A549 (cell line): ENCODE measurements at regions not wholly inside any gene's neighbourhood (a gene's known extent, or its start where the extent isn't known, plus 50 kb on each side); places are given as distances from the start of the nearest gene placed in this dataset.

ENCODE experiments used
- ATAC-seq, 2 experiments: fragments of 200-7000 bp in 1 of 2; fragments of >200 bp in 1 of 2; cut with Nextera tagmentation in 1 of 2; cut with Tn5 transposase in 1 of 2; 3 replicates each; pipeline versions ENCODE4 v1.8.0 to v1.9.1; 2018 to 2020; ENCODE audit warnings: mild to moderate bottlenecking in 1 of 2, moderate library complexity in 1 of 2
- CTCF ChIA-PET: fragments of 300-600 bp; sonication (Branson Sonifier 250); formaldehyde crosslinking; extraction: SDS; loops from one replicate; lab custom pipeline; 2021; ENCODE audit warnings: antibody characterized with exemption, inconsistent platforms; lab: Yijun Ruan, JAX
- POLR2A ChIA-PET: fragments of 350-600 bp; formaldehyde crosslinking; extraction: SDS; loops from one replicate; lab custom pipeline; 2021; ENCODE audit warnings: antibody characterized with exemption, inconsistent platforms; lab: Yijun Ruan, JAX
- DNase-seq, 2 experiments: peaks; one replicate each; pipeline versions ENCODE4 v3.0.0 to v3.0.0-alpha.2; 2011 to 2016; ENCODE audit warnings: low read depth in 1 of 2, low spot score in 1 of 2
- FAIRE-seq: peaks from 2 replicates; lab custom pipeline; 2011; peaks lifted over from hg19 to GRCh38; lab: Jason Lieb, UNC
- H3K27ac ChIP-seq, 2 experiments: fragments of >200 bp; sonication (Bioruptor Twin); formaldehyde crosslinking; 3 replicates each; pipeline ENCODE4 v1.5.1; 2016 to 2017
- H3K4me1 ChIP-seq: fragments of >200 bp; sonication (Bioruptor Twin); formaldehyde crosslinking; 3 replicates; pipeline ENCODE4 v1.6.1; 2016
- H3K4me2 ChIP-seq: fragments of >200 bp; sonication (Bioruptor Twin); formaldehyde crosslinking; 3 replicates; pipeline ENCODE4 v1.6.1; 2016
- H3K4me3 ChIP-seq: fragments of >200 bp; sonication (Bioruptor Twin); formaldehyde crosslinking; 3 replicates; pipeline ENCODE4 v1.5.1; 2016
- H3K9me3 ChIP-seq: fragments of >200 bp; sonication (Bioruptor Twin); formaldehyde crosslinking; 3 replicates; pipeline ENCODE4 v1.6.1; 2016
- BHLHE40 ChIP-seq: IDR thresholded peaks from 2 replicates; pipeline ENCODE4 v1.6.1; 2012; ENCODE audit warnings: low read depth, low read length, inconsistent platforms
- CBX2 ChIP-seq: fragments of 200-600 bp; sonication (generic); IDR thresholded peaks from 2 replicates; pipeline ENCODE4 v1.6.1; 2016; ENCODE audit warnings: low read depth, mild to moderate bottlenecking, borderline replicate concordance
- CBX8 ChIP-seq: fragments of 200-600 bp; sonication (generic); IDR thresholded peaks from 2 replicates; pipeline ENCODE4 v1.6.1; 2016
- CEBPB ChIP-seq, 2 experiments: fragments of >200 bp in 1 of 2; sonication (Bioruptor Twin) in 1 of 2; formaldehyde crosslinking in 1 of 2; IDR thresholded peaks; 2 replicates each; pipeline ENCODE4 v1.6.1; 2012 to 2016
- ELK1 ChIP-seq: fragments of 150-350 bp; IDR thresholded peaks from 2 replicates; pipeline ENCODE4 v1.6.1; 2014; ENCODE audit warnings: low read depth, mild to moderate bottlenecking, low read length
- EP300 ChIP-seq, 2 experiments: fragments of >200 bp; sonication (Bioruptor Twin); formaldehyde crosslinking; IDR thresholded peaks; 2 replicates in 1 of 2; 3 replicates in 1 of 2; pipeline ENCODE4 v1.6.1; 2016 to 2017
- GATA3 ChIP-seq: IDR thresholded peaks from 2 replicates; pipeline ENCODE4 v1.6.1; 2012; ENCODE audit warnings: borderline replicate concordance
- HMGXB4 ChIP-seq: fragments of 250-450 bp; sonication (Bioruptor Pico); IDR thresholded peaks from 2 replicates; pipeline ENCODE4 v1.5.0; 2021; ENCODE audit warnings: mild to moderate bottlenecking, moderate library complexity, borderline replicate concordance
- JUN ChIP-seq, 2 experiments: fragments of >200 bp; sonication (Bioruptor Twin); formaldehyde crosslinking; IDR thresholded peaks; 2 replicates in 1 of 2; 3 replicates in 1 of 2; pipeline ENCODE4 v1.6.1; 2016 to 2017
- MAFK ChIP-seq: fragments of 450-650 bp; IDR thresholded peaks from 2 replicates; pipeline ENCODE4 v1.6.1; 2014; ENCODE audit not compliant: partially characterized antibody
- MAX ChIP-seq: IDR thresholded peaks from 2 replicates; pipeline ENCODE4 v1.6.1; 2012
- MAZ ChIP-seq: fragments of 150-350 bp; IDR thresholded peaks from 2 replicates; pipeline ENCODE4 v1.6.1; 2014; ENCODE audit warnings: antibody characterized with exemption, low read depth, low read length, borderline replicate concordance
- MYC ChIP-seq: IDR thresholded peaks from 2 replicates; pipeline ENCODE4 v1.6.1; 2012; ENCODE audit warnings: mild to moderate bottlenecking, inconsistent platforms, low read length, improper control_type of control experiment, borderline replicate concordance
- POLR2AphosphoS2 ChIP-seq: conservative IDR thresholded peaks from 2 replicates; pipeline ENCODE4 v1.6.1; 2012; ENCODE audit warnings: low read length, improper control_type of control experiment, inconsistent platforms
- RFX5 ChIP-seq: fragments of 450-650 bp; IDR thresholded peaks from 2 replicates; pipeline ENCODE4 v1.7.1; 2014; ENCODE audit warnings: antibody characterized with exemption, mild to moderate bottlenecking, moderate library complexity
- SMC3 ChIP-seq: fragments of >200 bp; sonication (Bioruptor Twin); formaldehyde crosslinking; IDR thresholded peaks from 3 replicates; pipeline ENCODE4 v1.6.1; 2018; ENCODE audit warnings: inconsistent platforms
- TFCP2L1 ChIP-seq: fragments of 250-450 bp; sonication (Bioruptor Pico); IDR thresholded peaks from 2 replicates; pipeline ENCODE4 v1.5.0; 2021; ENCODE audit warnings: mild to moderate bottlenecking
- TP53 ChIP-seq: fragments of 250-450 bp; sonication (Bioruptor Pico); IDR thresholded peaks from 2 replicates; pipeline ENCODE4 v1.5.0; 2021; ENCODE audit warnings: mild to moderate bottlenecking, moderate library complexity
- ZFP36 ChIP-seq: fragments of 450-650 bp; IDR thresholded peaks from 2 replicates; pipeline ENCODE4 v1.6.1; 2014; ENCODE audit warnings: borderline replicate concordance; ENCODE audit not compliant: partially characterized antibody
- ZNF302 ChIP-seq: fragments of 250-450 bp; sonication (Bioruptor Pico); IDR thresholded peaks from 2 replicates; pipeline ENCODE4 v1.9.0; 2021; ENCODE audit warnings: inconsistent platforms, mild to moderate bottlenecking, moderate library complexity
- ZSCAN20 ChIP-seq: fragments of 250-450 bp; sonication (Bioruptor Pico); IDR thresholded peaks from 2 replicates; pipeline ENCODE4 v1.8.0; 2022; ENCODE audit warnings: mild to moderate bottlenecking, moderate library complexity
- WGBS: methylation state at CpG from one replicate; pipeline ENCODE4 v1.1.6; 2017; ENCODE audit errors: missing lambda C conversion rate; 5-methylcytosine and 5-hydroxymethylcytosine counted together
- TF ChIP-seq, protein P1 (sequence below): IDR thresholded peaks from 2 replicates; pipeline ENCODE4 v1.6.1; 2012; ENCODE audit warnings: low read depth, borderline replicate concordance
- TF ChIP-seq, protein P2 (sequence below): fragments of >200 bp; sonication (Bioruptor Twin); formaldehyde crosslinking; IDR thresholded peaks from 2 replicates; pipeline ENCODE4 v1.6.1; 2016

DNA sequence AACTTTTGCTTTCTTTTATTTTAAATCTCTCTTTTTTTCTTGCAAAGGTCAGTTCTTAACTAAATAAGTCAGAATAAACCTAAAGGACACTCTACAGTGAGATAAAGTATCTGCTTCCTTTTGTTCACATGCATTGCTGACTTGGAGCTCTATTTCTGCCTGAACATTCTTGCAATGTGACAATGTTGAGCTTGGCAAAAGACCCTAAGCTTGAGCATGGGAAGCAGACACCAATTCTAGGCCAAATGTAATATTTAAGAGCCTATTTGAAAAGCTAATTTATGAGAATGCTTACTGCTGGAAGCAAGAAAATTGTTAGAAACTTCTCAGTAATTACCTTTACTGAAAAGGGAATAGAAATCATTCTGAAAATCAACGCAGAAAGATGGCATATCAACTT lies 556.2 kb downstream of the CBLN4 start:
- POLR2A ChIA-PET = no interaction called here
- CTCF ChIA-PET = no interaction called here
- Histone ChIP-seq H3K4me2 (no peak overlapping the region), H3K4me1 (no peaks in the 10 kb centered on the region), H3K27ac (no peak overlapping the region), H3K9me3 (no peaks in the 10 kb centered on the region), H3K4me3 (no peak overlapping the region)
- DNase-seq = no peak
- ATAC-seq = no peak
- WGBS = 0% methylated on average over 1 of the region's 1 CpG
- no peak for FAIRE-seq
- TF ChIP-seq CBX8 (no peak), MAX (no peak), MAFK (no peak), ZNF302 (no peak), CEBPB (IDR thresholded peaks at IDR 0.05) (no peak)
- TF ChIP-seq, protein P1, sequence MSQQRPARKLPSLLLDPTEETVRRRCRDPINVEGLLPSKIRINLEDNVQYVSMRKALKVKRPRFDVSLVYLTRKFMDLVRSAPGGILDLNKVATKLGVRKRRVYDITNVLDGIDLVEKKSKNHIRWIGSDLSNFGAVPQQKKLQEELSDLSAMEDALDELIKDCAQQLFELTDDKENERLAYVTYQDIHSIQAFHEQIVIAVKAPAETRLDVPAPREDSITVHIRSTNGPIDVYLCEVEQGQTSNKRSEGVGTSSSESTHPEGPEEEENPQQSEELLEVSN = no peak
- TF ChIP-seq, all 56 proteins: peak for 0

DNA sequence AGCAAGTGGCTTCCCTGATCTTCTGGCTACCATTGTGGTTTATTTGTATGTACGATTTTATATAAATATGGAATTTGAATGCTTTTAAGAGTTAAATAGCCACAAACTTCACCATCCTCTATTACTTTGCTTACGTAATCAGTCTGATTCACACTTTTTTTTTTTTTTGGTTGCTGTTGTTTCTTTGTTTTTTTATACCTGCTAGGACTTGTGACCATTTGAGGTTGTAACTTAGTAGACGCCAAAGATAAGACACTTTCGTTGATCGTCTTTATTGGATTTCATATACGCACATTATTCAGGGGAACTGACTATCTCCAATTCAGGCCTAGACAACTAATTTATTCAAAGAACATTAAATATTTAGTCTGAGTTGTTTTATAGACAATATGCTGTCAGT lies 559.0 kb downstream of the CBLN4 start:
- ATAC-seq (no peak), FAIRE-seq (no peak)
- Histone ChIP-seq H3K4me1 (no peaks in the 10 kb centered on the region), H3K9me3 (no peaks in the 10 kb centered on the region), H3K4me2 (no peak overlapping the region), H3K27ac (no peak overlapping the region), H3K4me3 (no peak overlapping the region)
- POLR2A ChIA-PET = no interaction called here
- no peak for TF ChIP-seq RFX5
- TF ChIP-seq TFCP2L1 (CRISPR knock-in tag) = no peak
- no peak for TF ChIP-seq HMGXB4 (CRISPR knock-in tag)
- no peak for TF ChIP-seq SMC3
- TF ChIP-seq MYC = no peak
- TF ChIP-seq CEBPB (IDR thresholded peaks at IDR 0.05) = no peak
- no peak for TF ChIP-seq ELK1
- TF ChIP-seq CBX8 = no peak
- TF ChIP-seq GATA3 = no peak
- TF ChIP-seq BHLHE40 = no peak
- no peak for TF ChIP-seq TP53 (CRISPR knock-in tag)
- TF ChIP-seq POLR2AphosphoS2 = no peak
- no peak for TF ChIP-seq JUN (IDR thresholded peaks at IDR 0.05)
- TF ChIP-seq ZFP36 = no peak
- TF ChIP-seq MAZ = no peak
- no peak for TF ChIP-seq ZSCAN20 (CRISPR knock-in tag)
- TF ChIP-seq CBX2 = no peak
- TF ChIP-seq EP300 (IDR thresholded peaks at IDR 0.05) = no peak
- TF ChIP-seq, protein P2, sequence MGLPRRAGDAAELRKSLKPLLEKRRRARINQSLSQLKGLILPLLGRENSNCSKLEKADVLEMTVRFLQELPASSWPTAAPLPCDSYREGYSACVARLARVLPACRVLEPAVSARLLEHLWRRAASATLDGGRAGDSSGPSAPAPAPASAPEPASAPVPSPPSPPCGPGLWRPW = no peak
- TF ChIP-seq, all 56 proteins: peak for 0
- no peak for DNase-seq
- 38% methylated on average over 6 of the region's 6 CpGs for WGBS
- CTCF ChIA-PET = no interaction called here
